CD4-positive, alpha-beta T cell treated with Interleukin-21 for 1 hour (primary cell): ENCODE measurements at regions not wholly inside any gene's neighbourhood (a gene's known extent, or its start where the extent isn't known, plus 50 kb on each side); places are given as distances from the start of the nearest gene placed in this dataset.
"Not testable (repeated sequence)": the region's sequence is repeated elsewhere in the genome, so short reads cannot be mapped to it uniquely, and the experiment has no call there.

Experiments
- DNase-seq: peaks from one replicate; pipeline ENCODE4 v3.0.0-alpha.2; 2020

DNA sequence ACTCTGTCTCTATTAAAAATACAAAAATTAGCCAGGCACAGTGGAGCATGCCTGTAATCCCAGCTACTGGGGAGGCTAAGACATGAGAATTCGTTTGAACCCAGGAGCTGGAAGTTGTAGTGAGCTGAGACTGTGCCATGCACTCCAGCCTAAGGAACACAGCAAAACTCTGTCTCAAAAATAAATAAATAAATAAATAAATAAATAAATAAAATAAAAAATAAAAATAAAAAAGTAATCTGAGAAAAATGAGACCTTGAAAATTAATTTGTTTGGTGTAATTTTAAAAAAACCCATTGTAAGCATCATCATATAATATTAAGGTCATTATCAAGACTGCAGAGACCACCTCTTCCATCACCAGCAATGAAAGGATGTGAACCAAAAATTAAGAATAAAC lies 997.1 kb downstream of the CDH18 start:
- DNase-seq, result no peak

DNA sequence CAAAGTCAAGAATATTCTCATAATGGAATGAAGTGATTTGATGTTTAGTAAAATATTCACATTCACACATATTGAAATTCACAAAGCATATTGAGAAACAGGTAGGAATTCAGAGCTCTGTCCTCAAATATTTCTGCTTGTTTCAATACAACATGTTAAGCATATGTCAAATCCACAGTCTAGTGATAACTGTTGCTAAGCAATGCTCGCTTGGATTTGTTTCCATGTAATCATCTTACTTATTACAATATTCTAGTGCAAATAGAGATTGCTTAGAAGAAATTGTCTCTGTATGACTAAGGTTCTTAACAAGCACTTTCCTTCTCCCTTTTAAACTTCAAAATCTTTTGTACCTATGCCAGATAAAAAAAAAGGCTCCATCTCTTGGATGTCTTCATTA lies 995.7 kb downstream of the CDH18 start:
- DNase-seq, result no peak

DNA sequence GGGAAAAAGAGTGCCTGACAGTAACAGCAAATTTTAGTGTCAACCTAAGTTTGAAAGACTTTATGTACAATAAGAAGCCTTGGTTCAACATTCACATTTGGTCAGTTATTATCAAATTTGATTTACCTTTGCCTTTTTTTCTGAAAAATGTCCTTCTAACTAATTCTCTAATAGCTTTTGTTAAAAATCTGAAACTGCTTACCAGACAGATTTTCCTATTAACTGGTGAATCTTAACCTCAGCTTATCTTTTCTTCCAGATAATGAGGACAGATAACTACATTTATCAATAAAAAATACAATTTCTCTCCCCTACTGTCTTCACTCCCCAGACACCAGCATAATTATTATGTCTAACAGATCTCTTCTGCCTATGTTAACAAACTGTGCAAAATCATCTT lies 988.5 kb downstream of the CDH18 start:
- DNase-seq, result no peak

- DNase-seq, result no peak
These were observed 986.9 kb downstream of the CDH18 start for GRCh38 chr5:19001054-19001453.

- DNase-seq, result no peak
These were observed 986.5 kb downstream of the CDH18 start for GRCh38 chr5:19001539-19001938.

- DNase-seq, result no peak
These were observed 985.9 kb downstream of the CDH18 start for GRCh38 chr5:19002111-19002510.

DNA sequence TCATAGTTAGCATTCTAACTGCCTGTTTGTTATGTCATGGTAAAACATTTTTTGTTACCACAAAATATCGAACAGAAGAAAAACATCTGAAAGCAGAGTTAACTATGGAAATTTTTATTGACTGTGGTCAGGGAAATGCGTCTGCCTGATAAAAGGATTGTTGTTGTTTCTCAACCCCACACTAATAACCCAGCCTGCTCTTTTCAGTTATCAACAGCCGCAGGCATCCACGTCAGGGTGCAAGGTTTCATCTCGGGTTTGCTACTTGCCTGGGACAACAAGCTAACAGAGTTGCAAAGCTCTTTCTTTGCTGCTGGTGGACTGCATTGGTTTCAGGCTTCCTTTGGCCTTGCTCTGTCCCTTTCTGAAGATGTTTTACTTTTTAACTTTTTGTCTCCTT lies 969.2 kb downstream of the CDH18 start:
- no peak for DNase-seq

DNA sequence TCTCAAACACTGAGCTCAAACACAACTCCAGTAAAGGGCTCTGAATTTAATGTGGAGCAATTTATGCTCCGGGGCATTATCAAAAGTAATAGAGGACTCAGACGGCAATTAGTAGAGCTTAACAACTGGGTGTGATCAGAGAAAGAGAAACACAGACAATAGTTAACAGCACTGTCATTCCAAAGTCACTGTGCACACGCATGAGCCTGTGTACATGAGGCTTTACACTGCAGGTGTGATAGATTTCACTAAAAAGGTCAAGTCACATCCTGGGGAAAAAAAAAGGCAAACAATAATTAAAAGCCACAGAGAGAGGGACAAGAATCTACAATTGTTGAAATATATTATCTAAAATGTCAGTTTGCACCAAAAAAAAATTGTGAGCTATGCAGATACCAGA lies 956.5 kb downstream of the CDH18 start:
- DNase-seq, result no peak

- no peak for DNase-seq
These were observed 952.2 kb downstream of the CDH18 start for GRCh38 chr5:19035816-19036215.

GRCh38 chr5:19042106-19042505 lies 945.9 kb downstream of the CDH18 start:
- no peak for DNase-seq

DNA sequence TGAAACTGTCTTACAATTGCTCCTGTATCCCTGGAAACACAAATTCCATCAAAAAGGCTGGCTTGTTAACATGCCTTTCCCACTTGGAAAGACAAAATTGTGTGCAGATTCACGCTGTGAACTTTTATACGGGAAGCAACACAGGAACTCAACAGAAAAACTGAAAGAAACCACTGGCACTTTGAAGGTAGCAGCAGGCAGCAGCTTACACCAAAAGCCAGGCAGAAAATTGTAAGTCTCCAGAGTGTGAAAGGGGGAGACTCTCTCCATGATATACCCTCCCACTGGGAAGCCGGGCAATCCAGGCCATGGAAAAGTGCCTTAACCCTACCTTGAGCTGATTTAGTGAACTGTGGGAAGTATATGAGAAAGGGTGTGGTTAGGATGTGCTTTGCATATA lies 943.7 kb downstream of the CDH18 start:
- no peak for DNase-seq

- DNase-seq, result no peak
These were observed 942.9 kb downstream of the CDH18 start for GRCh38 chr5:19044931-19045695.

DNA sequence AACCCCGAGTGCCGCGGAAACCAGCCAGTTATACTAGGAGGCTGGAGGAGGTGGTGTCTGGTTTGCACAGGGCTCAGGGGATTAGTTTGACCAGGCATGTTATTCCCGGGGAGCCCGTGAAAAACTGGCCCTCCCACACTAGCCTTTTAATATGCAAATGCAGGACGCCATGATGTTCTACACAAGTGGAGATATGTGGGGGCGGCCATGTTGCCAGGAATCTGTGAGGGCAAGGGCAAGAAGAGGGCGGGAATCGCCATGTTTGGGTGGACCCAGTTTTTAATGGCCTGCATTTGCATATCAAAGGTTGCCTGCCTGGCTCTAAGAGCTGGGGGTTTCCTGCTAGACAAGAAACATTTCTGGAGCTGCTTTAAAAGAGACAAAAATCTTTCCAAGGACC lies 940.7 kb downstream of the CDH18 start:
- no peak for DNase-seq

DNA sequence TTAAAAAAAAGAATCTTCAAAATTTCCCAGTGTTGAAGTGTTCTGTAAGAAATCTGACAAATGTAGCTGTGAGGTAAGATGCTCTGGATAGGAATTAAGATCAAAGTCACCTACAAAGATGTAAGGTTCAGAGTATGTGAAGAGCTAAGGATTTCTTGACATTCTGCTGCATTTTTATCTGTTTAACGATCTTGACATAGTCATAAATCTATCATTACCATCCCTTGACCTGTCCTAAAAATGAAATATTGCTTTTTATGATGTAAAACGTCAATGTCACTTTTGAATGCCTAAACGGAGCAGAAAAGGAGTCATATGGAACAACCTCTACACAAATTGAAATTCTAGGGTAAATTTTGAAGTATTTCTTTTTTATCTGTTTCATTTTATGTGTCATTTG lies 939.3 kb downstream of the CDH18 start:
- DNase-seq, result no peak

DNA sequence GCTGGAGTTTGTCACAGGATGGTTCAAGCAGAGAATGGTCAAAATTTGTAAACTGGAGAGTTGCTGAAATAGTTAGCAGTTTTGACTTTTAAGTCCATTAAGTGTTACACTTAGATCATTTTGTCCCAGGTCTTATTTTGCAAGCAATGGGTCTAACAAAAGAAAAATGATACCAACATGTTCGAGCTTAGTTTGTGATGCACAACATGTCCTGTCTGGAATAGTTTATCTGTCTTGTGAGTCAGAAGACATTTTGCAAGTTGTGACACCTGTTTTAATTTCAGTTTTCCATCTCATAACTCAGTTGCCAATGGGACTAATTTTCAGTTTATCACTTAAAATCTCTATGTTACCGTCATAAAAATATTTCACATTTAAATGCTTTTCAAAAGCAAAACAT lies 929.8 kb downstream of the CDH18 start:
- DNase-seq, result no peak

DNA sequence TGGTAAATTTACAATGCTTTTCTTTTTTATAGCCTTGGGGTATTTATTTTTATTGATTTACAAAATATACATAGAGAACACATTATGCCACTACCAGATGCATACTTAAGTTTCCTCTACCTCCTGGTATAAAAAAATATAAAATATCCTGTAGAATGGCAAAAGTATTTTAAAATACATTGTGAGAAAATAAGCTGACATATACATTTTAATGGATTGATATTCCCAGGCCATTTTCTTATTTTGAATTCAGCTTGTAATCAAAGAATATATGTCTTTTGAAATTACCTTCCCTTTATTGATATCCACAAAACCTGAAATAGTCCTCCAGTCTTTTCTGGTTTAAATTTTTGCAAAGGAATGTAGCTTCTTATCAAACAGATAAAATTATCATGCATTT lies 923.9 kb downstream of the CDH18 start:
- DNase-seq, result no peak

DNA sequence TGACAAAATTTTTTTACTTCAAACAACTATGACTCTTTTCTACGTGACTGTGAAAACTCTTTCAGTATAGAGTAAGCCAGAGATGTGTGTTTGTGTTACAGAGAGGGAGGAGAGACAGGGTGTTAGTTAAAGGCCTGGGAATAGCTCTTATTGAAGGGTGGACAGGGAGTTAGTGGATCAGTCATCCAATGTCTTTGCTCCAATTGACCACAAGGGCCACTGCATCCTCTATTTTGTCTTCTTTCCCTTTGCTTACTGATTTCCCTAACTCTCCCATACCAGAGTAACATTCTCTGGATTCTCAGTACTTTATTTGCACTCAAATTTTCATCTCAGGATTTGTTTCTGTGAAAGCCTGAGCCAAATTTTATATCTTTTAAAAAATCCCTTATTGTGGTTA lies 920.3 kb downstream of the CDH18 start:
- no peak for DNase-seq

GRCh38 chr5:19098434-19098833 lies 889.6 kb downstream of the CDH18 start:
- no peak for DNase-seq

DNA sequence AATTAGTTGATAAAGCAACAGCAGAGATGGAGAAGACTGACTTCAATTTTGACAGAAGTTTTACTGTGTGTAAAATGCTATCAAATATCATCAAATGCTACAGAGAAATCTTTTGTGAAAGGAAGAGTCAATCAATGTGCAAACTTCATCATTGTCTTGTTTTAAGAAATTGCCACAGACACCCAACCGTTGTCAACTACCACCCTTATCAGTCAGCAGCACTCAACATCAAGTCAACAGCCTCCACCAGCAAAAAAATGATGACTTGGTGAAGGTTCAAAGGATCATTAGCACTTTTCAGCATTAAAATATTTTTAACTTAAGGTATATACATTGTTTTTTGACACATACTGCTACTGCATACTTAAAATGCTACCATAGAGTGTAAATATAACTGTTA lies 888.8 kb downstream of the CDH18 start:
- DNase-seq, result no peak

DNA sequence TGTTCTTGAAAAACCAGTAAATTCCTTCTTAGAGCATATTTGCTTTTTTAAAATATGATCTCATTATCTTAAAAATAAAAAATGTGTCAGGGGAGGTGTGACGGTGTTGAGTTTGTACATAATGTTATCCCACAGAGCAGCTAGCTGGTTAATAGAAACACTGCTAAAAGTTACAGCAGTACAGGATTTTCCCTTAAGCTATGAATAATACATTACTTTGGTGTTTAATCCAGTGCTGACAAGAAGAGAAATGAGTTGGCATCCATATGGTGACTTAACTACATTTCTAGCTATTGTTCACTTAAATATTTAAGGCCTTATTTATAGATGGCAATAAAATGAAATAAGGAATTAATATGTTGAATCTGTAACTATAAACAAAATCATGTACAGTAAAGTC lies 883.1 kb downstream of the CDH18 start:
- no peak for DNase-seq

DNA sequence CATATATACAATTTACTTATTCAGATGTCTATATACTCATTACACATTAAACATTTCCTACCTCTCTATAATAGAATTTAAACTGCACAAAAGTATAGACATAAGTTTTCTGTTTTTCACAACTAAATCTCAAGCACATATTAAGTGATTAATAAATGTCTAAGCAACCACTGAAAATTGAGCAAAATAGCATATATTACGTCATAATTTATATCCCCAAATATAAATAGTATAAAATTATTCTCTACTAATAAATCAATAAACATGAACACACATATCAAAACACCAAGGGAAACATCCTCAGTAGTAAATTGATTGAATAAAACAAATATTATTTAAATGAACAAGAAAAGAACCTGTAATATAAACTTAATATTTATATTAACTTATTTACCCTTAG lies 865.1 kb downstream of the CDH18 start:
- DNase-seq, result no peak

GRCh38 chr5:19125956-19126713 lies 861.9 kb downstream of the CDH18 start:
- DNase-seq, result no peak

DNA sequence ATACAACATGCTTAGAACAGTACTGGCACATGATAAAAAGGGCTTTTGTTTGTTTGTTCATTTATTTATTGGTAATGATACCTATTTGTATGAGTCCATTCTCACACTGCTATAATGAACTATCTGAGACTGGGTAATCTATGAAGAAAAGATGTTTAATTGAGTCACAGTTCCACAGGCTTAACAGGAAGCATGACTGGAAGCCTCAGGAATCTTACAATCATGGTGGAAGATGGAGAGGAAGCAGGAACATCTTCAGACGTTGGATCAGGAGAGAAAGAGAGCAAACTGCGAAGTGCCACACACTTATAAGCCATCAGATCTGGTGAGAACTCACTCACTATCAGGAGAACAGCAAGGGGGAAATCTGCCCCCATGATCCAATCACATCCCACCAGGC lies 847.7 kb downstream of the CDH18 start:
- DNase-seq, result no peak

- DNase-seq, result not testable (repeated sequence)
These were observed 846.0 kb downstream of the CDH18 start for GRCh38 chr5:19141937-19142524.
